ENCODE measurements at regions not wholly inside any gene's neighbourhood (a gene's known extent, or its start where the extent isn't known, plus 50 kb on each side); places are given as distances from the start of the nearest gene placed in this dataset.

DNA sequence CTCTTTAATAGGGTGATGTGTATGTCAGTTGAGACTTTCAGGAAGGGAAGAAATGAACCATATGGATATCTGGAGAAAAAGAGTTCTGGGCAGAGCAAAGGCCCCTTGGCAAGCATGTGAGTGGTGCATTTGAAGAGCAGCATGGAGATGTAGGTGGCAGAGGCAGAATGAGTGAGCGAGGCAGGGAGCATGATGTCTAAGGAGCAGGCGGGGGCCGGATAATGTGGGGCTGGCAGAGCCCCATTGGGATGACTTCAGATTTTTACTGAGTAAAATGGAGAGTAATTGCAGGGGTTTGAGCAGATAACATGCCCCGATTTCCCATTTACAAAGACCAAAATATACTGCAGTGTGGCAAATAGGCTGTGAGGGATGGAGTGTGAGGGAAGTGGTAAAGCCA lies 52.9 kb upstream of the PLCL2 start:
- no peak for TF ChIP-seq Cebpa-rat (IDR thresholded peaks at IDR 0.05)
- Histone ChIP-seq H4K20me1 (no peaks in the 10 kb centered on the region), H3K4me1 (peaks cover 4% of the 10 kb centered on the region; the same call in 1 of the 2 replicates), H3K36me3 (no peaks in the 10 kb centered on the region), H3K4me2 (no peak overlapping the region), H3K27me3 (no peaks in the 10 kb centered on the region), H3K9me3 (peaks cover 7% of the 10 kb centered on the region; the same call in 1 of the 2 replicates), H3K9ac (no peak overlapping the region), H3K4me3 (no peak overlapping the region), H3K27ac (no peak overlapping the region)

GRCh38 chr3:16834214-16834613 lies 50.5 kb upstream of the PLCL2 start:
- peaks cover 19% of the 10 kb centered on the region for H3K4me1 ChIP-seq

GRCh38 chr3:16834753-16835152 lies 50.0 kb upstream of the PLCL2 start:
- H3K4me1 ChIP-seq: peaks cover 18% of the 10 kb centered on the region
- H3K4me2 ChIP-seq: no peak overlapping the region
- H3K9me3 ChIP-seq: peaks cover 4% of the 10 kb centered on the region; the same call in 1 of the 2 replicates
- no peak overlapping the region for H3K27ac ChIP-seq
- no peak overlapping the region for H3K9ac ChIP-seq
- no peaks in the 10 kb centered on the region for H4K20me1 ChIP-seq
- no peak for TF ChIP-seq Cebpa-rat (IDR thresholded peaks at IDR 0.05)
- no peaks in the 10 kb centered on the region for H3K27me3 ChIP-seq
- H3K4me3 ChIP-seq: no peak overlapping the region
- H3K36me3 ChIP-seq: no peaks in the 10 kb centered on the region

More at GRCh38 chr3:16834214-16834613, 50.5 kb upstream of the PLCL2 start:
- Histone ChIP-seq H4K20me1 (no peaks in the 10 kb centered on the region), H3K9me3 (peaks cover 4% of the 10 kb centered on the region; the same call in 1 of the 2 replicates), H3K27me3 (no peaks in the 10 kb centered on the region), H3K4me2 (no peak overlapping the region), H3K4me3 (no peak overlapping the region), H3K36me3 (no peaks in the 10 kb centered on the region), H3K9ac (no peak overlapping the region), H3K27ac (no peak overlapping the region)
- no peak for TF ChIP-seq Cebpa-rat (IDR thresholded peaks at IDR 0.05)

Data from BLaER1 (cell line).